Natural killer cell (primary cell): ENCODE measurements at regions not wholly inside any gene's neighbourhood (a gene's known extent, or its start where the extent isn't known, plus 50 kb on each side); places are given as distances from the start of the nearest gene placed in this dataset.

Experiments used
- ATAC-seq, 3 donors: fragments of 150-1000 bp in 2 of 3; fragments of 200-7000 bp in 1 of 3; cut with Tn5 transposase; 1 replicate in 1 of 3; 2 replicates in 2 of 3; pipeline ENCODE4 v1.10.0; 2021; ENCODE audit warnings: mild to moderate bottlenecking in 2 of 3, moderate library complexity in 2 of 3
- DNase-seq, 2 donors: peaks; one replicate each; pipeline versions ENCODE4 v3.0.0 to v3.0.0-alpha.2; 2013 to 2021; ENCODE audit warnings: mixed read lengths in 1 of 2
- H3K27ac ChIP-seq: one replicate; pipeline ENCODE4 v1.5.1; 2013; ENCODE audit warnings: mild to moderate bottlenecking, low read length
- H3K27me3 ChIP-seq: one replicate; pipeline ENCODE4 v1.6.1; 2013; ENCODE audit warnings: low read length; ENCODE audit not compliant: control insufficient read depth, insufficient read depth
- H3K36me3 ChIP-seq: one replicate; pipeline ENCODE4 v1.6.1; 2013; ENCODE audit warnings: low read length; ENCODE audit not compliant: control insufficient read depth, insufficient read depth
- H3K4me1 ChIP-seq: one replicate; pipeline ENCODE4 v1.6.1; 2013; ENCODE audit warnings: low read length; ENCODE audit not compliant: control insufficient read depth, insufficient read depth
- H3K4me3 ChIP-seq: one replicate; pipeline ENCODE4 v1.5.1; 2013; ENCODE audit warnings: low read length
- H3K9me3 ChIP-seq: one replicate; pipeline ENCODE4 v1.6.1; 2013; ENCODE audit warnings: low read length; ENCODE audit not compliant: control insufficient read depth, insufficient read depth
- H3K27ac Mint-ChIP-seq, 2 donors: one replicate each; pipeline ENCODE4 v1.8.0; 2022; ENCODE audit warnings: mild to moderate bottlenecking in 2 of 2, mixed read lengths in 2 of 2, moderate library complexity in 1 of 2
- H3K27me3 Mint-ChIP-seq, 2 donors: one replicate each; pipeline ENCODE4 v1.8.0; 2022; ENCODE audit warnings: low read depth in 2 of 2, mixed read lengths in 2 of 2
- H3K36me3 Mint-ChIP-seq: one replicate; pipeline ENCODE4 v1.8.0; 2022; ENCODE audit warnings: mixed read lengths
- H3K4me1 Mint-ChIP-seq, 2 donors: one replicate each; pipeline ENCODE4 v1.8.0; 2022; ENCODE audit warnings: mixed read lengths in 2 of 2
- H3K4me3 Mint-ChIP-seq: one replicate; pipeline ENCODE4 v1.8.0; 2022; ENCODE audit warnings: mild to moderate bottlenecking, moderate library complexity, mixed read lengths
- H3K9me3 Mint-ChIP-seq, 2 donors: one replicate each; pipeline ENCODE4 v1.8.0; 2022; ENCODE audit warnings: mixed read lengths in 2 of 2
- WGBS: methylation state at CpG from one replicate; pipeline ENCODE4 v1.1.7; 2013; ENCODE audit warnings: missing lambda C conversion rate; ENCODE audit not compliant: insufficient coverage; 5-methylcytosine and 5-hydroxymethylcytosine counted together
- intact Hi-C: fragments of 100-400 bp; cut with micrococcal nuclease; formaldehyde crosslinking; loops from one replicate; pipeline ENCODE4 v1.14.2; 2022
- TF ChIP-seq, protein P1 (sequence below): fragments of 200-600 bp; IDR thresholded peaks from one replicate; pipeline ENCODE4 v1.8.0; 2022; ENCODE audit warnings: antibody characterized with exemption

DNA sequence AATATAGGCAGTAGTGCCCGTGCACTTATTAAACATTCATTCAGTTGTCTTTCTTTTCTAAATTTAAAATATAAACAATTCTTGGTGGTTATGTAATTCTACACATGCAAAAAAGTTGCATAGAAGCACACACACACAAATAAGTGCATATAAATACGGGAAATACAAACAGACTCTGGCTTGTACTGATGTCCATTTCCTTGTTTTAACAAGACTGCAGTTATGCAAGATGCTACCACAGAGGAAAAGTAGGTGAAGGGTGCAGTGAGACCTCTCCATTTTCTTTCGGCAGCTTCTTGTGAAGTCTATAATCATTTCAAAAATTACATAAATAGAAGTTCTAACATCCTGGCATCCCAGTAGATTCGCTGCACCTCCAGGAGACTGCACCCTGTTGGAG, 130.6 kb upstream of the BCL6 start:
- Mint-ChIP-seq H3K27me3 (peaks cover 0 to 3% of the 10 kb centered on the region in 2 donors), H3K4me3 (no peak overlapping the region), H3K9me3 (no peaks in the 10 kb centered on the region), H3K27ac (no peak overlapping the region), H3K36me3 (no peaks in the 10 kb centered on the region), H3K4me1 (peaks cover 0 to 11% of the 10 kb centered on the region in 2 donors)
- Histone ChIP-seq H3K27me3 (no peaks in the 10 kb centered on the region), H3K36me3 (no peaks in the 10 kb centered on the region), H3K4me3 (no peak overlapping the region), H3K27ac (no peak overlapping the region), H3K4me1 (no peaks in the 10 kb centered on the region), H3K9me3 (no peaks in the 10 kb centered on the region)
- WGBS: 100% methylated on average over 3 of the region's 4 CpGs
- DNase-seq: no peak
- ATAC-seq: no peak
- TF ChIP-seq, protein P1, sequence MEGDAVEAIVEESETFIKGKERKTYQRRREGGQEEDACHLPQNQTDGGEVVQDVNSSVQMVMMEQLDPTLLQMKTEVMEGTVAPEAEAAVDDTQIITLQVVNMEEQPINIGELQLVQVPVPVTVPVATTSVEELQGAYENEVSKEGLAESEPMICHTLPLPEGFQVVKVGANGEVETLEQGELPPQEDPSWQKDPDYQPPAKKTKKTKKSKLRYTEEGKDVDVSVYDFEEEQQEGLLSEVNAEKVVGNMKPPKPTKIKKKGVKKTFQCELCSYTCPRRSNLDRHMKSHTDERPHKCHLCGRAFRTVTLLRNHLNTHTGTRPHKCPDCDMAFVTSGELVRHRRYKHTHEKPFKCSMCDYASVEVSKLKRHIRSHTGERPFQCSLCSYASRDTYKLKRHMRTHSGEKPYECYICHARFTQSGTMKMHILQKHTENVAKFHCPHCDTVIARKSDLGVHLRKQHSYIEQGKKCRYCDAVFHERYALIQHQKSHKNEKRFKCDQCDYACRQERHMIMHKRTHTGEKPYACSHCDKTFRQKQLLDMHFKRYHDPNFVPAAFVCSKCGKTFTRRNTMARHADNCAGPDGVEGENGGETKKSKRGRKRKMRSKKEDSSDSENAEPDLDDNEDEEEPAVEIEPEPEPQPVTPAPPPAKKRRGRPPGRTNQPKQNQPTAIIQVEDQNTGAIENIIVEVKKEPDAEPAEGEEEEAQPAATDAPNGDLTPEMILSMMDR: no peak
- intact Hi-C loops: no loop called here

DNA sequence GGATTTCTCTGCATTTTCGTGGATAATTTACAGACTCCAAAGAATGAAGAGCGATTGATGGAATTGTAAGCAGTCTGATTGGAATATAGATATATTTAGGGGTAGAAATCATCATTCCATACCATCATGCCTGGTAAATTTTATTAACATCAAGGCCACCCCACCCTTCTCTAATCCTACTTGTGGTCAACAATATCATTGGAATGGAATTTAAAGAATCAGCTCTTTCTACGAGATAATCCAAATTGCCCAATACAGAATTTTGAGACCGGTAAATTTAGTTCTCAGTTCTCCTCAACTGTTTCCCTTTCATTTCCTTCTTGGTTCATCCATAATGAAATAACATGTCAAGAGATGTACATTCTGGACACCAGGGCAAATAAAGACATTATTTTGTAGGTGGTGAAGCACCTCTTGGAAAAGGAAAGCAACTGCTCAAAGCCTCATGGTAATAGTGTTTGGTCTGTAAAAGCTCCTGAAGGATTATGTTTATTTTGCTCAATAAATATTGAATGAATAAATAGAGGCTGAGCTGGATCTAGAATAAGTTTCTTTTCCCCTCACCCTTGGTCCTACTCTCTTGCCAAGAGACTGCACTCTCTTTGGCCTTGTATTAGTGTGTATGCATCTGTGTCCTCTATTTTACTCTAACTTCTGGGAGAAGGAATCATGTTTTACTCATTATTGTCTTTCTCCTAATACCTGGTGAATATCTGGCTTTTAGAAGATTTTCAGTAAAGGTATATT, 133.7 kb upstream of the BCL6 start:
- H3K27ac ChIP-seq: no peak overlapping the region
- no peaks in the 10 kb centered on the region for H3K9me3 ChIP-seq
- no peak overlapping the region for H3K4me3 ChIP-seq
- H3K27me3 Mint-ChIP-seq: peaks cover 0 to 3% of the 10 kb centered on the region in 2 donors
- no peak for ATAC-seq
- H3K36me3 ChIP-seq: no peaks in the 10 kb centered on the region
- H3K27me3 ChIP-seq: no peaks in the 10 kb centered on the region
- H3K4me3 Mint-ChIP-seq: no peak overlapping the region
- 80% methylated on average over 2 of the region's 4 CpGs for WGBS
- H3K36me3 Mint-ChIP-seq: no peaks in the 10 kb centered on the region
- no peaks in the 10 kb centered on the region for H3K4me1 ChIP-seq
- no peak overlapping the region for H3K27ac Mint-ChIP-seq
- intact Hi-C loops: no loop called here
- peaks cover 0 to 5% of the 10 kb centered on the region in 2 donors for H3K9me3 Mint-ChIP-seq
- DNase-seq: no peak
- TF ChIP-seq, protein P1: no peak
- H3K4me1 Mint-ChIP-seq: no peaks in the 10 kb centered on the region

DNA sequence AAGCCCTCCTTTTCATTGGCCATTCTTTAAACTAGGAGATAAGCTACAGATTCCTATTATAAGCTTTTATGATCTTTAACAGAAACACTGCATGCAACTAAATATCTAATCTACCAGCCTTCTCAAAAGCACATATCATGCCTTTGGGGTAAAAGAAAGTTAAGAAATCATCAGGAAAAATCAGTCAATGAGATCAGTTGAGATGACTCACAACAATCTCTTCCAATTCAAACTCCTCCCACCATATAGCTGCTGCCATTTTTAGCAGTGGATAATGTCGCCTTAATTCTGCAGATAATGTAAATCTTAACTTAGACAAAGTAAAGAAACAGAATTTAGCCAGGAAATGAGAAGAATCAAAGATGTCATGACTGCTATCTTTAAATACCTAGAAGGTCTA, 135.2 kb upstream of the BCL6 start:
- Mint-ChIP-seq H3K36me3 (no peaks in the 10 kb centered on the region), H3K4me1 (no peaks in the 10 kb centered on the region), H3K27me3 (peaks cover 0 to 3% of the 10 kb centered on the region in 2 donors), H3K27ac (no peak overlapping the region), H3K9me3 (peaks cover 0 to 5% of the 10 kb centered on the region in 2 donors), H3K4me3 (no peak overlapping the region)
- no peak overlapping the region for H3K27ac ChIP-seq
- H3K27me3 ChIP-seq: no peaks in the 10 kb centered on the region
- ATAC-seq (no peak), DNase-seq (no peak)
- intact Hi-C loops: no loop called here
- H3K9me3 ChIP-seq: no peaks in the 10 kb centered on the region
- TF ChIP-seq, protein P1: no peak
- WGBS: no CpG with 5 or more reads among the region's 1 CpG
- H3K4me1 ChIP-seq: no peaks in the 10 kb centered on the region
- no peaks in the 10 kb centered on the region for H3K36me3 ChIP-seq
- H3K4me3 ChIP-seq: no peak overlapping the region

DNA sequence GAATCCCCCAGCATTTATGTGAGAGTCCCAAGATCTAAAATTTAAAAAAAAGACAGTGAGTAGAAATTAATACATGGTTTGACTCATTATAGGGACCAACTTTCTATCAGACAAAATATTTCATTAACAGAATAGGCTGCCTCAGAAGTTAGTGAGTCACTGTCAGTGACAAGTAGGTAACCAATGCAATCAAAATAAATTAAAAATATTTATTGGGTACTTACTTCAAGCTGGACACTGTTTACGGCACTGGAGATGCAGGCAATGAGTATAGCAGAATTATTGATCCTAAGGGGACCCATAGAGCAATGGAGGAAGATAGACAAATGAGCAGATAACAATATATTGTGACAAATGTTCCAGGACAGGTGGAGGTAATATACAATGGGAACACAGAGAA, 135.6 kb upstream of the BCL6 start:
- H3K4me3 ChIP-seq: no peak overlapping the region
- no peak overlapping the region for H3K27ac ChIP-seq
- H3K27me3 ChIP-seq: no peaks in the 10 kb centered on the region
- Mint-ChIP-seq H3K27ac (no peak overlapping the region), H3K27me3 (peaks cover 0 to 3% of the 10 kb centered on the region in 2 donors), H3K4me1 (no peaks in the 10 kb centered on the region), H3K9me3 (peaks cover 0 to 5% of the 10 kb centered on the region in 2 donors), H3K36me3 (no peaks in the 10 kb centered on the region), H3K4me3 (no peak overlapping the region)
- no peak for DNase-seq
- WGBS: 100% methylated on average over 1 of the region's 1 CpG
- no peak for ATAC-seq
- intact Hi-C loops: no loop called here
- TF ChIP-seq, protein P1: no peak
- H3K4me1 ChIP-seq: no peaks in the 10 kb centered on the region
- no peaks in the 10 kb centered on the region for H3K9me3 ChIP-seq
- no peaks in the 10 kb centered on the region for H3K36me3 ChIP-seq
